Left ventricle myocardium superior (tissue), 1 donor: ENCODE measurements at regions not wholly inside any gene's neighbourhood (a gene's known extent, or its start where the extent isn't known, plus 50 kb on each side); places are given as distances from the start of the nearest gene placed in this dataset.
A peak's percentile ranks its signal among the peaks of the same experiment; 100 is the strongest.
"Not testable (repeated sequence)": the region's sequence is repeated elsewhere in the genome, so short reads cannot be mapped to it uniquely, and the experiment has no call there.

Source experiments
- ATAC-seq: fragments of 200-7000 bp; cut with Tn5 transposase; one replicate; pipeline ENCODE4 v1.9.1; 2020; ENCODE audit warnings: mild to moderate bottlenecking, moderate library complexity
- DNase-seq: peaks from one replicate; pipeline ENCODE4 v3.0.0-alpha.2; 2020
- intact Hi-C: fragments of 100-400 bp; cut with micrococcal nuclease; formaldehyde crosslinking; loops from one replicate; pipeline ENCODE4 v1.11.0; 2022
- donor health status: DM: no; HTN: yes; CAD: no; lungs with severe emphysema.

- no peak for ATAC-seq
- intact Hi-C loops, result no loop called here
- no peak for DNase-seq
Observed at GRCh38 chr6:121873595-121873994, 438.1 kb downstream of the GJA1 start.

DNA sequence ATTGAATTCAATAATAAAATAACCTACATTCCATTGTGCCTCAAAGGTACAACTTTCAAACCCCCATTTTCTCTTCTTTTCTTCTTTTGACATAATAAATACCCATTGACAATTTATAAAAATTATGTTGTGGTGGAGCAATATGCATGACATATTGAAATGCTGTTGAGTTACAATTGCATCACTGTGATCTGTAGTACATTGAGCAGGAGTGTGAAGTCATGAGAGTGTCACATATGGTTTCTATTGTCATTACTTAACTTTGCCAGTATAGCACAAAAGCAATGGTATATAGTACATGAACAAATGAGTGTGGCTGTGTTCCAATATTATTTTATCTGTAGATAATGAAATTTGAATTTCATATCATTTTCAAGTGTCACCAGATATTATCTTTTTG, 441.3 kb downstream of the GJA1 start:
- intact Hi-C loops, result no loop called here
- ATAC-seq, result no peak
- no peak for DNase-seq

- intact Hi-C loops, result no loop called here
- DNase-seq, result no peak
Observed at GRCh38 chr6:121879149-121879548, 443.7 kb downstream of the GJA1 start.

GRCh38 chr6:121880831-121881230, 445.4 kb downstream of the GJA1 start:
- ATAC-seq, result no peak
- intact Hi-C loops, result no loop called here
- no peak for DNase-seq

More at GRCh38 chr6:121879149-121879548, 443.7 kb downstream of the GJA1 start:
- no peak for ATAC-seq

DNA sequence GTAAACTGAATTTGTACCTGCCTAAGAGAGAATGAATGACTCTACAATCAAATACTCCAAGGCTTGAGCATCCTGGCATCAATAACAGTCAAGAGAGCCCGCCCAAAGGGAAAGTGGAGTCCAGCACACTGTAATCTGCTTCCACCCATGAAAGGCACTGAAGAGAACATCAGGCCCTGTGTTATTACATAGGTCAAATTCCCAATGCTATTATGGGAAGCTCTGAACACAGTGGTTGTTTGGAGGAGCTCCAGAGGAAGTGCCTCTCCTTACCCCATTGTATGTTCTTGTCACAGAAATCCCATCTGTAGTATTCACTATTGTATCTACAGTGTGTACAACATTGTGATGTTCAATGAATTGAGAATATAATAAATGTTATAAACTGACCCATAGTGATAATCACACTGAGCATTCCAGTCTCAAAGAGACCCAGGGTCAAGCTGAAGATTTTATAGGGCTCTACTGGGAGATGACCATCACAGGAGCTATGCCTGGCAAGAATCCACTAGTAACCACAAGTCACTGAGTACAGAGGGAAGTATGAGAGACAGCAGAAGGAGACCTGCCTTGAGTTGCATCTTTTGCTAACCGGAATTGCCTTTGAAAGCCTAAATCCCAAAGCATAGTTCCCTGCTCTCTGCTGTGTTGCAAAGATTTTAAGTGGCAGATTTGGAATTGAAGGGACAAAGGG, 446.7 kb downstream of the GJA1 start:
- ATAC-seq (peak; percentile 51), DNase-seq (no peak)
- intact Hi-C loops, result no loop called here

GRCh38 chr6:121884091-121884490, 448.6 kb downstream of the GJA1 start:
- ATAC-seq (no peak), DNase-seq (no peak)
- intact Hi-C loops, result no loop called here

DNA sequence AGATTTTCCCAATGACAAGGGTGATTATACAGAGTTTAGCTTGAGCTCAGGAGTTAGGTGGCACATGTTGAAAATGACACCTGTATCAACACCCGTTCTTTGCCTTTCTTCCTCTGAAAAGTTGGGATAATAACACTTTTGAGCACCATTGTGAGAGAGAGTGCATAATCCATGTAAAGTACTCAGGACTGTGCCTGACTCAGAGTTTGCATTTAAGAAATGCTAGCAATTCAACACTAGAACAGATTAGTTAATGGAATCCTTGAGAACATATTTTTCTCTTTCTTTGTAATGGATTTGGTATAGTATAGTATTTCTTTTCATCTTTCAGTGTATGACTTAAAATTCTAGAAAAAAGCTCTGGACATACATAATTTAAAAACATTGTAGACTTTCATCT, 449.2 kb downstream of the GJA1 start:
- DNase-seq (no peak), ATAC-seq (no peak)
- intact Hi-C loops, result no loop called here

DNA sequence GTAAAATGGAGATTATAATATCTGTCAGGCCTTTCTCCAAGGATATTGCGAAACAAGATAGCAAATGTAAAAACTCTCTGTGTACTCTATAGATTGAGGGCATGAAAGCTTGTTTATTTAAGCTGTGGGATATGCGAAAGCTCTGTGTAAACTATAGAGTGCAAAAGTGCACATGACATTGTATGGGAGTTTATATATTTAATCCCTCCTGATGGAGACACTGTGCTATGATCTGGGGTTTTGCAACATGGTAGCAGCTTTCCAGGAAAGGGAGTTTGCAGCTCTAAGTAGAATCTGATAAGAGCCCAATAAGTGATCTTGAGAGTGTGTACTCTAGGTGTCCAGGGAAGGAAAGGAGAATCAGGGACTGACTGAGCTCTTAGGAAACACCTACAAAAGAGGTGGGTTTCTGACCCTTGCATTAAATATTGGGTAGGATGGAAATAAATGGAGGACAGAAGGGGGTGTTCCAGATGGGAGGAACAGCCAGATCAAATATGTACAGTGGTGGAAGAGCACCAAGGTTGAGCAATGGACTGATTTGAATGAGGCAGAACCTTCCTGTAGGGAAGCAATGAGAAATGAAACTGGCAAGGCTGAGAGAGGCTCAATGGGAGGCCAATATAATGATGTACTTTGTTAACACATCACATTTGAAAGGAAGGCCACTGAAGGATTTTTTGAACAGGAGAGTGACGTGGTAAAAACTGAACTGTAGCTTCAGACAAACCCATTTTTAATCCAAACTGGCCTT, 450.1 kb downstream of the GJA1 start:
- ATAC-seq (no peak), DNase-seq (no peak)
- intact Hi-C loops, result no loop called here

- intact Hi-C loops, result no loop called here
- ATAC-seq, result no peak
Observed at GRCh38 chr6:121886223-121886830, 450.9 kb downstream of the GJA1 start.

GRCh38 chr6:121887724-121888123, 452.3 kb downstream of the GJA1 start:
- intact Hi-C loops, result no loop called here
- no peak for DNase-seq
- no peak for ATAC-seq

More at GRCh38 chr6:121886223-121886830, 450.9 kb downstream of the GJA1 start:
- no peak for DNase-seq

DNA sequence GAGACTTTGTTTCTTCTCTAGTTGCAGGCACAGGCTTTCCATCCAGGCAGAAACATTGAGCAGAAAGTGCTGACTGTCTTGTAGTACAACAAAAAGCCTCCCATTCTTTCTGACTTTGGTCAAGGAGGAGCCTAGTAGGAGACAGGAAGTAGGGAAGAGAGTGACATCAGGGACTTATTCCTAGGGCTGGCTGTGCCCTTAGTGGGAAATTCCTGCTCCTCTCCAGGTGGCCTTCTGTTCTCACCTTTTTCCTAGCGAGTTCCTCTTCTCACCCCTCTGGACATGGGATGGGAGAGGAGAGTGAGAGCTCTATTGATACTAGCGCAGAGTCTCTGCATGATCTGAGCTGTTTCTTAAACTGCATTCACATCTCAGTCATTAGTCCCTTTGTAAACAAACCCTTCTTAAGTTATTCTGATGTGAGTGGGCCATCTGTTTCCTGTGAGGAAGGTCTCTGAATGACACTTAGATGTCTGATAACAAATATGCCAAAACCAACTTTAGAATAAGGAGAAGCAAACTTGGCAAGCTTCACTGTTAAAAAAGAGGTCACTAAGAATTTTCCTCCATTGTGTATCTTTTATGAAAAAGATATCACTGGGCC, 455.0 kb downstream of the GJA1 start:
- intact Hi-C loops, result no loop called here
- ATAC-seq, result no peak
- no peak for DNase-seq

- ATAC-seq, intact Hi-C loops, DNase-seq: not testable (repeated sequence)
Observed at GRCh38 chr6:121895731-121896130, 460.3 kb downstream of the GJA1 start.

DNA sequence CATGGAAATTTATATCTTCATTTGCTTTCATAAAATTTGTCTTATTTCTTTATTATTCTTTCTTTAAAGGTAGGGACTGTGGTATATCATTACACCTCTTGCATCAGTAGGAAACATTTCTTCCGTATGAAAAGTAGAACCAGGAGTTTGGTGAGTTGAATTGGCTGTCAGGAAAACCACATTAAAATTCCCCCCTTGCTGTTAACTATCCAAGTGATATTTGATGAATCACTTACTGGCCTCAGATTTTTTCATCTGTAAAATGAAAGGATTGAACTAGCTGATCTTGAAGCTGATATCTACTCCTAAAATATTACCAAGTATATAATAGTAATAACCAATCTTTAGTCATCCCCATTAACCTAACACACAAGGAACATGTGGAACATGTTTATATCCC, 460.9 kb downstream of the GJA1 start:
- DNase-seq (no peak), ATAC-seq (no peak)
- intact Hi-C loops, result no loop called here

DNA sequence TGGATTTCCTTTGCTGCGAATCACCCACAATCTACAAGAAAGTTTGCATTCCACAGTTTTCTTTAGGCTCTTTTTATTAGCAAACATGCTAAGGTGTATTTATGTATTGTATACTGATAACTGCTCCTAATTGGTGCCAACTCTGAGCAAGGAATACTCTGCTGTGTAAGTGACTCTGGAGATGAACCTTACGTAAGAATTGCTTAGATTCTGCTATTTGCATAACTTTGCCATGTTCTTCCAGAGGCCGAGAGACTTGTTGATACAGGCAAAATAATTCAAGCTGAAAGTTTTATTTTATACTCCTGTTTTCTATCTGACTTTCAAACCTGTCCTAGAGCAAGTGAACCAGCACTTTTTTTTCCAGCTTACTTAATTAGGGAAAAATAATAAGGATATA, 461.3 kb downstream of the GJA1 start:
- intact Hi-C loops, result no loop called here
- no peak for DNase-seq
- ATAC-seq, result no peak

GRCh38 chr6:121897337-121897760, 461.9 kb downstream of the GJA1 start:
- intact Hi-C loops, result no loop called here
- no peak for DNase-seq
- ATAC-seq, result no peak

DNA sequence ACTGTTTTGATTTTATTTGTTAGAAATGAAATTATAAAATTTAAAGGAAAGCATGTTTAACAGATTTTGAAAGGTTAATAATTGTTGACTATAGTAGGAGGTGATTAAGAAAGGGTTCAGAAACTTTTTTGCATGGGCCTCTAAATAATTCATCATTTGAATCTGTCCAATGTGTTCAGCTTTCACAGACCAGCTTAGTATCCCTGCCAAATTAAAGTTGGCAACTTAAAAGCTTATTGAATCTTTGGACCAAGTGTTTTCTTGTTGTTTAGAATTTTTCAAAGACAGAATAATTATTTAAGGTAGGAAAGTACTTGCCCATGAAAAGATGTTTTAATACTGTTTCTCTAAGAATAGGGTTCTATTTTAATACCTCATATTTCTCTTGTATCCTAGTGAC, 466.0 kb downstream of the GJA1 start:
- intact Hi-C loops, result no loop called here
- ATAC-seq, result no peak
- no peak for DNase-seq

GRCh38 chr6:121904559-121904958, 469.1 kb downstream of the GJA1 start:
- ATAC-seq (no peak), DNase-seq (no peak)
- intact Hi-C loops, result no loop called here

DNA sequence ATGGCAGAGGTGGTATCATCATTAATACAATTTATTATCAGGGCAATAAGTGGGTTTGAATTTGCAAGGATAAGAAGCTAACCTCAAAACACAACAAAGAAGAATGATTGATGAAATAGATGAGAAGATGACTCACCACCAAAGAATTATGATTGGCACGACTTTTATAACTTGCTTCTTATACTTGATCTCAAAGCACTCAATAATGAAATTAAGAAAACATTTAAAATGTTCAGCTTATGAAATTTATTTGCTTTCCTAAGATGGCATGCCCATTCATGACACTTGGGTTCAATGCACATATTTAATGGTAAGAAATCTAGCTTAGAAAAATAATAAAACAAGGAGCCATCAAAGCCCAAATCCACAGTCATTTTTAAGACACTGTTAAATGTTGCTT, 477.5 kb downstream of the GJA1 start:
- DNase-seq (no peak), ATAC-seq (no peak)
- intact Hi-C loops, result no loop called here

DNA sequence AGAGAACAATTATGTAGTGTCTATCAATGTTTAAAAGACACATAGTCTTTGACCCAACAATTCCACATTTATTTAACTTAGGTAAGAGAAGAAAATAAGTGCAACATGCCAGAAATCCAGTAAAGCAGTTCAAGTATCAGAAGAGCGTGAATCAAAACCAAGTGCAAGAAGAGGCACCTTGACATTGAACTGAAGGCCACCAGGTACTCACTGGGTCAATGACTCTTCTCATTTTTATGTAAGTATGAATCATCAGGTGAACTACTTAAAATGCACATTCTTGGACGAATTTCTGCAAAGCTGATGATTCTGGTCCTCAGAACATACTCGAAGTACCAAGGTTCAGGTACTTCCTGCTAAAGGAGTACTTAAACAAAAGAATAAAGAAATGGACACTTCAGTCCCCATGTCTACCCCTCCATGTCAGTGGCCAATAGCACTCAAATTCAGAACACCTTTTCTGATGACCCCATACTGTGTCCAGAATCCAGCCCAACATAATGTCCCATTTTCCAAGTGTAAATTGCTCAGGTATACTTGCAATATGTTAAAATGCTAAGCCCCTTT, 481.9 kb downstream of the GJA1 start:
- ATAC-seq (no peak), DNase-seq (no peak)
- intact Hi-C loops, result no loop called here
